ENCODE measurements at regions not wholly inside any gene's neighbourhood (a gene's known extent, or its start where the extent isn't known, plus 50 kb on each side); places are given as distances from the start of the nearest gene placed in this dataset.

DNA sequence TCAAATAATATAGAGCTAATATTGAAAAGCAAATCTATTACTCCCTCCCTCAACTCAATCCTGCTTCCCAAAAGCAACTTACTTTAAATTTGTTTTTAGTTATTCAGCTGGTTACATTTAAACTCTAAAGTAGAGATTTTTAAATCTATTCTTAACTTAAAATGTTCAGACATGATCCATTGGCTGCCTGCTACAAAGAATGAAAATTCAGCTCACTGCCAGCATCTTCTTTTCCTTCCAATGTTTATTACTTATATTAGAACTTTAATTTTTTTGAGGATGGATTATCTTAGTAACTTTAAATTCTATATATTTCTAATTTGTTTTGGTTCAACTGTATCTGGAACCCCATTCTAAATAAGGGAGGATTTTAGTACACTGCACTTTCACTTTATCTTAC lies 163.2 kb downstream of the TMEM167A start:
- no peak for TF ChIP-seq ZSCAN30 (CRISPR knock-in tag; IDR thresholded peaks at IDR 0.05)
- TF ChIP-seq NFE2L1 (CRISPR knock-in tag; IDR thresholded peaks at IDR 0.05; ENCODE audit: borderline replicate concordance), result no peak

Measured in HepG2 (cell line).